Activated T-helper 9 cell treated with anti-CD3 and anti-CD28 coated beads, Interleukin-2, amount 50 U/mL, for 16 hours (primary cell): ENCODE measurements at regions not wholly inside any gene's neighbourhood (a gene's known extent, or its start where the extent isn't known, plus 50 kb on each side); places are given as distances from the start of the nearest gene placed in this dataset.
"Not testable (repeated sequence)": the region's sequence is repeated elsewhere in the genome, so short reads cannot be mapped to it uniquely, and the experiment has no call there.

Experiments
- DNase-seq: peaks from one replicate; pipeline ENCODE4 v3.0.0-alpha.2; 2020; ENCODE audit warnings: low read depth

- DNase-seq, result no peak
Measured at GRCh38 chr10:123378302-123378701, 224.1 kb downstream of the BUB3 start.

- no peak for DNase-seq
Measured at GRCh38 chr10:123379156-123379555, 225.0 kb downstream of the BUB3 start.

GRCh38 chr10:123380491-123381085 lies 226.4 kb downstream of the BUB3 start:
- DNase-seq, result no peak

GRCh38 chr10:123381224-123381623 lies 227.0 kb downstream of the BUB3 start:
- DNase-seq, result no peak

GRCh38 chr10:123382491-123382890 lies 228.3 kb downstream of the BUB3 start:
- DNase-seq, result no peak

GRCh38 chr10:123385508-123386080 lies 231.4 kb downstream of the BUB3 start:
- no peak for DNase-seq

- DNase-seq, result no peak
Measured at GRCh38 chr10:123389520-123389919, 235.3 kb downstream of the BUB3 start.

GRCh38 chr10:123390332-123390731 lies 236.1 kb downstream of the BUB3 start:
- no peak for DNase-seq

GRCh38 chr10:123390874-123391273 lies 236.7 kb downstream of the BUB3 start:
- no peak for DNase-seq

- no peak for DNase-seq
Measured at GRCh38 chr10:123391275-123392028, 237.2 kb downstream of the BUB3 start.

GRCh38 chr10:123392182-123392963 lies 238.2 kb downstream of the BUB3 start:
- DNase-seq, result no peak

- no peak for DNase-seq
Measured at GRCh38 chr10:123393170-123393569, 239.0 kb downstream of the BUB3 start.

GRCh38 chr10:123394382-123394781 lies 240.2 kb downstream of the BUB3 start:
- DNase-seq, result no peak

- DNase-seq, result not testable (repeated sequence)
Measured at GRCh38 chr10:123395234-123395633, 241.0 kb downstream of the BUB3 start.

- no peak for DNase-seq
Measured at GRCh38 chr10:123395906-123396305, 241.7 kb downstream of the BUB3 start.

- DNase-seq, result no peak
Measured at GRCh38 chr10:123398180-123398591, 244.0 kb downstream of the BUB3 start.

GRCh38 chr10:123398756-123399155 lies 244.6 kb downstream of the BUB3 start:
- DNase-seq, result no peak

GRCh38 chr10:123399276-123399839 lies 245.2 kb downstream of the BUB3 start:
- DNase-seq, result no peak

GRCh38 chr10:123402021-123402420 lies 247.8 kb downstream of the BUB3 start:
- DNase-seq, result no peak

- no peak for DNase-seq
Measured at GRCh38 chr10:123402656-123403055, 248.5 kb downstream of the BUB3 start.

GRCh38 chr10:123404357-123404756 lies 250.2 kb downstream of the BUB3 start:
- DNase-seq, result no peak

GRCh38 chr10:123408660-123409059 lies 254.5 kb downstream of the BUB3 start:
- no peak for DNase-seq
